ENCODE measurements at regions not wholly inside any gene's neighbourhood (a gene's known extent, or its start where the extent isn't known, plus 50 kb on each side); places are given as distances from the start of the nearest gene placed in this dataset.

- in situ Hi-C loops (cut with MboI; ENCODE audit: low pct_unique_long_range_greater_than_20kb, low sequenced_read_pairs, unreplicated experiment), result no loop called here
- TF ChIP-seq CTCF (IDR thresholded peaks at IDR 0.05; ENCODE audit: extremely low read depth, insufficient read depth, missing control alignments), result no peak
- no peak for DNase-seq (ENCODE audit: low spot score)
These were observed 104.7 kb upstream of the IFNG-AS1 start for GRCh38 chr12:67884596-67884995.

- no peak for TF ChIP-seq CTCF (IDR thresholded peaks at IDR 0.05; ENCODE audit: extremely low read depth, insufficient read depth, missing control alignments)
- in situ Hi-C loops (cut with MboI; ENCODE audit: low pct_unique_long_range_greater_than_20kb, low sequenced_read_pairs, unreplicated experiment), result no loop called here
- DNase-seq (ENCODE audit: low spot score), result no peak
These were observed 103.7 kb upstream of the IFNG-AS1 start for GRCh38 chr12:67885375-67886169.

GRCh38 chr12:67887065-67887464 lies 102.2 kb upstream of the IFNG-AS1 start:
- no peak for TF ChIP-seq CTCF (IDR thresholded peaks at IDR 0.05; ENCODE audit: extremely low read depth, insufficient read depth, missing control alignments)
- in situ Hi-C loops (cut with MboI; ENCODE audit: low pct_unique_long_range_greater_than_20kb, low sequenced_read_pairs, unreplicated experiment), result no loop called here

GRCh38 chr12:67889931-67890330 lies 99.3 kb upstream of the IFNG-AS1 start:
- no peak for TF ChIP-seq CTCF (IDR thresholded peaks at IDR 0.05; ENCODE audit: extremely low read depth, insufficient read depth, missing control alignments)
- in situ Hi-C loops (cut with MboI; ENCODE audit: low pct_unique_long_range_greater_than_20kb, low sequenced_read_pairs, unreplicated experiment), result no loop called here
- DNase-seq (ENCODE audit: low spot score), result no peak

More at GRCh38 chr12:67887065-67887464, 102.2 kb upstream of the IFNG-AS1 start:
- DNase-seq (ENCODE audit: low spot score), result no peak

GRCh38 chr12:67890726-67891258 lies 98.5 kb upstream of the IFNG-AS1 start:
- no peak for TF ChIP-seq CTCF (IDR thresholded peaks at IDR 0.05; ENCODE audit: extremely low read depth, insufficient read depth, missing control alignments)
- in situ Hi-C loops (cut with MboI; ENCODE audit: low pct_unique_long_range_greater_than_20kb, low sequenced_read_pairs, unreplicated experiment), result no loop called here
- no peak for DNase-seq (ENCODE audit: low spot score)

GRCh38 chr12:67891596-67891995 lies 97.7 kb upstream of the IFNG-AS1 start:
- no peak for DNase-seq (ENCODE audit: low spot score)
- in situ Hi-C loops (cut with MboI; ENCODE audit: low pct_unique_long_range_greater_than_20kb, low sequenced_read_pairs, unreplicated experiment), result no loop called here
- TF ChIP-seq CTCF (IDR thresholded peaks at IDR 0.05; ENCODE audit: extremely low read depth, insufficient read depth, missing control alignments), result no peak
